ENCODE measurements at regions not wholly inside any gene's neighbourhood (a gene's known extent, or its start where the extent isn't known, plus 50 kb on each side); places are given as distances from the start of the nearest gene placed in this dataset.

DNA sequence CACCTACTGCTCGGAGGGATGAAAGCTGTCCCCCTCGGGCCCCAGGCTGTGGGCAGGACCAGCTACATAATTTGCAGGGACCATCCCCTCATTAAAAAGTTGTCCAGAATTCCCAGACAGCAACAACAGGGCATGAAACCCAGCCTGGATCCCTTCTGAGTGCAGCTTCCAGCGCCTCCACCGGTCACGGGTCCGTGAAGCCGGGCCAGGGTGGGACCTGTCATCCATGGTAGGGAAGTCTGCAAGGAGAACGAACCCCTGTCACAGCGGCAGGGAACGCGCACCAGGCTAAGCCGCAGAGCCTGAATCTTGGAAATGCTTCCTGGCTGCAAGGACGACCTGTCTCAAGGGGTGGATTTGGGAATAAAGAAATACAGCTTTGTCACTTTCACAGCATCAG lies 214.2 kb downstream of the RBFOX3 start:
- Histone ChIP-seq H3K27ac (ENCODE audit: insufficient read depth, low read depth, low read length) (no peak overlapping the region), H4K20me1 (replicated peaks; ENCODE audit: control insufficient read depth, extremely low read depth, insufficient read depth, low read length) (no peaks in the 10 kb centered on the region), H3K36me3 (ENCODE audit: control insufficient read depth in 2 of 2, extremely low read depth in 1 of 2, insufficient read depth in 2 of 2, low read length in 2 of 2) (no peaks in the 10 kb centered on the region), H3K9ac (replicated peaks; ENCODE audit: extremely low read depth, insufficient read depth, low read length) (no peak overlapping the region), H3K4me1 (ENCODE audit: control insufficient read depth, extremely low read depth, insufficient read depth, low read length) (peaks cover 2% of the 10 kb centered on the region), H3K4me3 (replicated peaks in 1 of 3; ENCODE audit: insufficient read depth in 1 of 3, low read depth in 1 of 3, low read length in 3 of 3) (no peak overlapping the region), H3K4me2 (ENCODE audit: insufficient read depth, low read length) (no peak overlapping the region), H3K79me2 (ENCODE audit: control insufficient read depth, insufficient read depth, low read length) (no peaks in the 10 kb centered on the region), H3K27me3 (ENCODE audit: control insufficient read depth in 2 of 2, insufficient read depth in 2 of 2, low read length in 2 of 2) (peaks cover 6 to 10% of the 10 kb centered on the region in 2 experiments), H3K9me3 (replicated peaks; ENCODE audit: control insufficient read depth, insufficient read depth, low read length) (no peaks in the 10 kb centered on the region), H3K9me1 (replicated peaks; ENCODE audit: control insufficient read depth, extremely low read depth, insufficient read depth, low read length) (no peaks in the 10 kb centered on the region), H2AFZ (ENCODE audit: low read depth, low read length) (no peak overlapping the region)
- CTCF ChIA-PET: interaction anchor here (6.6 to 13.5 kb wide), 2 partner anchors 312 to 352 kb away, joined by 109 to 428 read pairs; no protein-coding TSS in a partner anchor
- intact Hi-C loops (cut with micrococcal nuclease): no loop called here
- TF ChIP-seq EZH2 (IDR thresholded peaks at IDR 0.05; ENCODE audit: borderline replicate concordance, low read depth, low read length, severe bottlenecking) (no peak), FOS (IDR thresholded peaks at IDR 0.05; ENCODE audit: borderline replicate concordance, insufficient read depth, low read length) (no peak), POLR2AphosphoS5 (IDR thresholded peaks at IDR 0.05; ENCODE audit: insufficient read depth, low read depth, low read length) (no peak), CTCF (IDR thresholded peaks at IDR 0.05; ENCODE audit: extremely low read depth in 1 of 2, insufficient read depth in 1 of 2, low read depth in 1 of 2, low read length in 2 of 2) (no peak), POLR2A (IDR thresholded peaks at IDR 0.05; ENCODE audit: low read depth, low read length) (no peak), GATA2 (IDR thresholded peaks at IDR 0.05; ENCODE audit: insufficient read depth, insufficient read length, low read depth, low read length) (no peak), JUN (IDR thresholded peaks at IDR 0.05; ENCODE audit: borderline replicate concordance, insufficient read depth, insufficient read length, low read depth) (no peak), MYC (IDR thresholded peaks at IDR 0.05; ENCODE audit: low read depth, low read length) (no peak)
- TF ChIP-seq, protein P1, sequence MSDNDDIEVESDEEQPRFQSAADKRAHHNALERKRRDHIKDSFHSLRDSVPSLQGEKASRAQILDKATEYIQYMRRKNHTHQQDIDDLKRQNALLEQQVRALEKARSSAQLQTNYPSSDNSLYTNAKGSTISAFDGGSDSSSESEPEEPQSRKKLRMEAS (IDR thresholded peaks at IDR 0.05; ENCODE audit: insufficient read depth, insufficient read length): no peak
- DNase-seq (ENCODE audit: low read depth, low spot score) (no peak), FAIRE-seq (no peak)
- no TSS peak for BruUV-seq (replicated peaks)
- POLR2A ChIA-PET: no interaction called here
- dilution Hi-C loops (cut with MboI; ENCODE audit: extremely low pct_ligation_motif_present, low sequenced_read_pairs): no loop called here
